Subcutaneous abdominal adipose tissue (tissue), 5 donors: ENCODE measurements at regions not wholly inside any gene's neighbourhood (a gene's known extent, or its start where the extent isn't known, plus 50 kb on each side); places are given as distances from the start of the nearest gene placed in this dataset.

Experiments
- H3K27ac ChIP-seq: one replicate; pipeline ENCODE4 v1.7.0; 2013; ENCODE audit warnings: low read depth, mild to moderate bottlenecking, inconsistent platforms, low read length, moderate library complexity
- H3K27me3 ChIP-seq, 5 donors: one replicate each; pipeline ENCODE4 v1.7.0; 2013; ENCODE audit warnings: low read length in 5 of 5, inconsistent platforms in 1 of 5; ENCODE audit not compliant: control insufficient read depth in 5 of 5, insufficient read depth in 4 of 5
- H3K36me3 ChIP-seq, 5 donors: one replicate each; pipeline ENCODE4 v1.7.0; 2013; ENCODE audit warnings: low read length in 5 of 5; ENCODE audit not compliant: control insufficient read depth in 5 of 5, insufficient read depth in 5 of 5
- H3K4me1 ChIP-seq, 5 donors: one replicate each; pipeline ENCODE4 v1.7.0; 2013; ENCODE audit warnings: low read length in 5 of 5, mild to moderate bottlenecking in 3 of 5, moderate library complexity in 1 of 5; ENCODE audit not compliant: control insufficient read depth in 5 of 5, insufficient read depth in 5 of 5
- H3K4me3 ChIP-seq, 5 donors: one replicate each; pipeline ENCODE4 v1.7.0; 2013; ENCODE audit warnings: low read length in 5 of 5, low read depth in 1 of 5
- H3K9ac ChIP-seq, 5 donors: one replicate each; pipeline ENCODE4 v1.7.0; 2013; ENCODE audit warnings: low read length in 5 of 5, mild to moderate bottlenecking in 4 of 5, moderate library complexity in 3 of 5
- H3K9me3 ChIP-seq, 5 donors: one replicate each; pipeline ENCODE4 v1.7.0; 2013; ENCODE audit warnings: low read length in 5 of 5; ENCODE audit not compliant: control insufficient read depth in 5 of 5
- donor health status: healthy.
- donor health status: healthy.
- donor health status: healthy.
- donor health status: healthy.
- donor health status: healthy.

- Histone ChIP-seq H3K9me3 (peaks cover 0 to 5% (median 0%) of the 10 kb centered on the region in 5 donors), H3K4me1 (no peaks in the 10 kb centered on the region), H3K36me3 (no peaks in the 10 kb centered on the region), H3K9ac (no peak overlapping the region), H3K4me3 (no peak overlapping the region), H3K27ac (no peak overlapping the region), H3K27me3 (no peaks in the 10 kb centered on the region)
Measured at GRCh38 chr10:43735907-43736306, 87.2 kb upstream of the ZNF32 start.

GRCh38 chr10:43734716-43735115, 86.0 kb upstream of the ZNF32 start:
- H3K4me1 ChIP-seq, result no peaks in the 10 kb centered on the region
- no peak overlapping the region for H3K4me3 ChIP-seq
- H3K27ac ChIP-seq, result no peak overlapping the region
- H3K9ac ChIP-seq, result no peak overlapping the region
- H3K27me3 ChIP-seq, result no peaks in the 10 kb centered on the region
- peaks cover 3 to 15% (median 8%) of the 10 kb centered on the region in 5 donors for H3K9me3 ChIP-seq
- no peaks in the 10 kb centered on the region for H3K36me3 ChIP-seq

DNA sequence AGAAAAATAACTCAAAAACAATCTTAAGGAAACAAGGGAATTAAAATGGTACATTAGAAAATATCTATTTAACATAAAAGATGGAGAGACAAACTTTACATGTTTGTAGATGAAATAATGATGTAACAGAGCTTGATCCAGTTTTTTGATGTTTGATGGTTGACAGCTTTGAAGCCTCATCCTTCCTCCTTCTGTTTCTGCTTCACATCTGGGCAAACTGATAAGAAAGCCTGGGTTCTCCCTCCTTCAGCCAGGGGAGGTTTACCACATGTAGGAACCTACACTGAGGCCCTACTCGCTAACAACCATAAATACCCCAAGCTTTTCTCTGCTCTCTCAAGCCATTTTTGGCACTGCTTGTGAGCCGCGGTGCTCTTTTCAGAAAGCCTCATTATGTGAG, 82.8 kb upstream of the ZNF32 start:
- H3K9me3 ChIP-seq, result peaks cover 3 to 30% (median 16%) of the 10 kb centered on the region in 5 donors
- H3K4me1 ChIP-seq, result no peaks in the 10 kb centered on the region
- no peaks in the 10 kb centered on the region for H3K27me3 ChIP-seq

DNA sequence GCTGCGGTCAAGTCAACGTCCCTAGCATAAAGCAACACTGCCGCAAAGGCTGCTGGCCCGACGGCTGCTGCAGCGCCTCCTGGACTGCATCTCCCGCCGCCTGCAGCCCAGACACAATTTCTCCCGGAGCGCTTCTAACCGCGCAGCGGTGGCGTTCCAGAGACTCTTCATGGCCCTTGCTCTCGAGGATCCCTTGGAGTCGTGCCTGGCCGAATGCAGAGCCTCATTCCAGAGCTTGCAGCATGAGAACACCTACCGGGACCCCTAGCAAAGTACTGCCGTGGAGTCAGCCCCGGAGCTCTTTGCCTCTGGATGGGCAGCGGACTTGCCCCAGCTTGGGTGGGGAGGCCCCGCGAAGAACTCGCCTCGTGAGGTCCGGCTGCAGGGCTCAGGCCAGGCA, 79.7 kb upstream of the ZNF32 start:
- no peaks in the 10 kb centered on the region for H3K27me3 ChIP-seq
- H3K36me3 ChIP-seq, result no peaks in the 10 kb centered on the region
- H3K4me1 ChIP-seq, result no peaks in the 10 kb centered on the region
- peaks cover 3 to 43% (median 27%) of the 10 kb centered on the region in 5 donors for H3K9me3 ChIP-seq
- no peak overlapping the region for H3K9ac ChIP-seq
- H3K27ac ChIP-seq, result no peak overlapping the region
- no peak overlapping the region for H3K4me3 ChIP-seq

More for the DNA sequence above, 82.8 kb upstream of the ZNF32 start:
- no peak overlapping the region for H3K4me3 ChIP-seq
- no peaks in the 10 kb centered on the region for H3K36me3 ChIP-seq
- H3K9ac ChIP-seq, result no peak overlapping the region
- no peak overlapping the region for H3K27ac ChIP-seq

DNA sequence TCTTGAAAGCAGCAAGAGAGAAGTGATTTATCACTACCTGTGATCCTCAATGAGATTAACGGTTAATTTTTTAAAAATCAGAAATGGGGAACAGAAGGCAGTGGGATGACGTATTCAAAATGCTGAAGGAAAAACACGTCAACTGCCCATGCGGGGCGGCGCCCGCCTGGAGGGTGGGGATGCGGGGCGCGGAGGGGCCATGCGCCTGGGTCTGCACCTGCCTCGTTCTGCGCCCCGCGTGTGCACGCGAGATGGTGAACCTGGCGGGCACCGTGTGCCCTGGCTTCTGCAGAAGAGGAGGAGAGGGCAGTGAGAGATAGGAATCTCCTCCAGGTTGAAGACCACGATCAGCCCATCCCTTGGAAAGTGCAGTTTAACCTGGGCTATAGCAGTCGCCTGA, 79.3 kb upstream of the ZNF32 start:
- H3K4me1 ChIP-seq, result no peaks in the 10 kb centered on the region
- peaks cover 3 to 43% (median 27%) of the 10 kb centered on the region in 5 donors for H3K9me3 ChIP-seq

GRCh38 chr10:43715334-43715733, 66.7 kb upstream of the ZNF32 start:
- Histone ChIP-seq H3K27ac (no peak overlapping the region), H3K9me3 (no peaks in the 10 kb centered on the region), H3K27me3 (no peaks in the 10 kb centered on the region), H3K4me1 (no peaks in the 10 kb centered on the region), H3K9ac (no peak overlapping the region), H3K4me3 (no peak overlapping the region), H3K36me3 (no peaks in the 10 kb centered on the region)

More for the DNA sequence above, 79.3 kb upstream of the ZNF32 start:
- H3K36me3 ChIP-seq, result no peaks in the 10 kb centered on the region
- no peaks in the 10 kb centered on the region for H3K27me3 ChIP-seq
- H3K27ac ChIP-seq, result no peak overlapping the region
- no peak overlapping the region for H3K9ac ChIP-seq
- no peak overlapping the region for H3K4me3 ChIP-seq

GRCh38 chr10:43712821-43713584, 64.3 kb upstream of the ZNF32 start:
- no peak overlapping the region for H3K4me3 ChIP-seq
- H3K27me3 ChIP-seq, result no peaks in the 10 kb centered on the region
- H3K9me3 ChIP-seq, result no peaks in the 10 kb centered on the region
- H3K36me3 ChIP-seq, result no peaks in the 10 kb centered on the region
- peaks cover 0 to 8% (median 0%) of the 10 kb centered on the region in 5 donors for H3K4me1 ChIP-seq
- no peak overlapping the region for H3K27ac ChIP-seq
- no peak overlapping the region for H3K9ac ChIP-seq

DNA sequence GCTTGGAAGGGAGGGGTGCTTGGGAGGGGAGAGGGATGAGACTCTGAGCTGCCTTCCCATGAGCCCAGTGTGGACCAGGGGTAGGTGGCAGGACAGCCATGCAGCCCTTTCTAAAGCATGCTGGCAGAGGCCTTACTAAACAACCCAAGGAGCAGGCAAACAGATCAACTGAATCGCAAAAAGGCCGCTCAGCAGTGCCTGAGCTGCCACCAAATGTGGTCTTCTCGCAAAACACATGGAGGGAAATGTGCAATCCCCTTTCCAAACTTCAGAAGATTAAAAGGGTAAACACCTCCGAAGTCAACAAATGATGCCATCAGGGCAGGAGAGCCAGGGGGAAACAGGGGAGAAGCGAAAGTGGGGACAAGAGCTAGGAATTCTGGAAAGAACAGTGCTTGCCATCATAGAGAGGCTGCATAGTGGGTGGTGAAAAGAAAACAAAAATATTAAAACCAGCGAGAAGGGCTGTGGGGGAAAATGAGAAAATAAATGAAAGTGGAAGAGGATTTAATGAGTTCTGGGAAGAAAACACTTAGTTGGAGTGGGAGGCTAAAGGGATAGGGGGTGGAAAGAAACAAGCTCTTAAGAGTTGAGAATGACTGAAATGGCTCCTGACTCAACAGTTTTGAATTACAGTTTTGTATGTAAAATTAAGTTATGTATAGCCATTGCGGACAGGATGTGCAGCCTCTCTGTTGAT, 62.2 kb upstream of the ZNF32 start:
- Histone ChIP-seq H3K4me1 (peaks cover 0 to 24% (median 6%) of the 10 kb centered on the region in 5 donors), H3K36me3 (no peaks in the 10 kb centered on the region), H3K27me3 (no peaks in the 10 kb centered on the region), H3K4me3 (no peak overlapping the region), H3K9ac (no peak overlapping the region), H3K9me3 (no peaks in the 10 kb centered on the region), H3K27ac (no peak overlapping the region)

DNA sequence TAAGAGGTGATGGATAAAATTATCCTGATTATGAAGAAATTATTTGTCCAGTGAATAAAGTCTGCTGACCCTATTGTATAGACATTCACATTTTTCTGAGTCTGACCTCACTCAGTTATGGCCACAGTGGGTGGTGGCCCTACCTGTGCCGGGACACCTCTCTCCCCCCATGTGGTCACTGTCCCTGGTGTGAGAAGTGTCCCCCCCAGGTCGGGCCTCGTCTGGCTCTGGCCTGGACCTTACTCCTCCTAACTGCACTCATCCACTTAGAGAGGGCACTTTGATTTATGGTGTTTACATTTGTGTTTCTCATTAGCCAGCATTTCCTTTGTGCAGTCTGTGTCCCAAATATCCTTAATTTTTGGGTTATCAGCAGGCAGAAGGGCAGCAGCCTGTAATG, 59.6 kb upstream of the ZNF32 start:
- Histone ChIP-seq H3K36me3 (no peaks in the 10 kb centered on the region), H3K9ac (no peak overlapping the region), H3K27ac (peak overlapping the region; percentile 37), H3K4me1 (peaks cover 0 to 34% (median 6%) of the 10 kb centered on the region in 5 donors), H3K4me3 (no peak overlapping the region), H3K9me3 (no peaks in the 10 kb centered on the region), H3K27me3 (no peaks in the 10 kb centered on the region)

DNA sequence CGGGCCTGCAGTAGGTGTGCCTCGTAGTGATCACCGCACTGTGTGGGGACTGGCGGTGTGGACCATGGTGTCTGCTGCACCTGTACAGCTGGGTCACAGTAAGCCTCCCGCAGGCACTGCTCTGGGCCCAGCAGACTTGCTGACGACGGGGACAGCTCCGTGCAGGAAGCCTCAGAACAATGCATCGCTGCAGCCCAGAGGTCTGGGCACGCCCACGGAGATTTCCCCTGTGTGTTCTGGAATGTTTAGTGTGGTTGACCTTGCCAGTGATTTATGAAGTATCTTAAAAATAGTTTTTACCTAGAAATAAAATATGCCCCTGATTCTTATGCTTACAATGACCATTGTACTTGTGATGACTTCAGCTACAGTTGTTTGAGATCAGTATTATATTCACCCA, 59.1 kb upstream of the ZNF32 start:
- Histone ChIP-seq H3K27ac (peak overlapping the region; percentile 37), H3K9ac (no peak overlapping the region), H3K9me3 (no peaks in the 10 kb centered on the region), H3K4me3 (no peak overlapping the region), H3K4me1 (peaks cover 0 to 36% (median 6%) of the 10 kb centered on the region in 5 donors), H3K36me3 (no peaks in the 10 kb centered on the region), H3K27me3 (no peaks in the 10 kb centered on the region)
